ENCODE measurements at regions not wholly inside any gene's neighbourhood (a gene's known extent, or its start where the extent isn't known, plus 50 kb on each side); places are given as distances from the start of the nearest gene placed in this dataset.
"Not testable (repeated sequence)": the region's sequence is repeated elsewhere in the genome, so short reads cannot be mapped to it uniquely, and the experiment has no call there.

GRCh38 chr11:49561240-49561880 is 353.0 kb upstream of the FOLH1 start:
- H3K9me1 ChIP-seq (ENCODE audit: control insufficient read depth, insufficient read depth, low read length); H3K4me1 ChIP-seq (replicated peaks in 1 of 2; ENCODE audit: control insufficient read depth in 2 of 2, insufficient read depth in 2 of 2, low read length in 2 of 2); H3K27ac ChIP-seq (ENCODE audit: extremely low read depth, low read depth, low read length); H3K9me3 ChIP-seq (replicated peaks; ENCODE audit: control insufficient read depth, insufficient read depth, low read depth, low read length); BruUV-seq (replicated peaks); POLR2A ChIA-PET; H3K36me3 ChIP-seq (ENCODE audit: control insufficient read depth, insufficient read depth, low read length); ATAC-seq; H2AFZ ChIP-seq (ENCODE audit: low read depth, low read length); H3K79me2 ChIP-seq (ENCODE audit: control insufficient read depth, insufficient read depth, low read length); FAIRE-seq; H3K4me2 ChIP-seq (ENCODE audit: insufficient read depth, low read length); CTCF ChIA-PET (ENCODE audit: low intra/inter-chr PET ratio); DNase-seq (ENCODE audit: extremely low read depth in 1 of 4, low spot score in 3 of 4); H3K4me3 ChIP-seq; H4K20me1 ChIP-seq (replicated peaks; ENCODE audit: control insufficient read depth, insufficient read depth, low read length); intact Hi-C loops (cut with micrococcal nuclease); H3K9ac ChIP-seq (ENCODE audit: insufficient read depth in 1 of 2, low read depth in 2 of 2, low read length in 2 of 2); in situ Hi-C loops (cut with MboI); H3K27me3 ChIP-seq (ENCODE audit: control insufficient read depth in 2 of 2, insufficient read depth in 2 of 2, low read length in 2 of 2): not testable (repeated sequence)
- 4% methylated on average over 9 of the region's 27 CpGs for WGBS (ENCODE audit: insufficient coverage, low coverage, missing lambda C conversion rate)

- H4K20me1 ChIP-seq (replicated peaks; ENCODE audit: control insufficient read depth, insufficient read depth, low read length); H3K4me2 ChIP-seq (ENCODE audit: insufficient read depth, low read length); BruUV-seq (replicated peaks); CTCF ChIA-PET (ENCODE audit: low intra/inter-chr PET ratio); in situ Hi-C loops (cut with MboI); H3K9ac ChIP-seq (ENCODE audit: insufficient read depth in 1 of 2, low read depth in 2 of 2, low read length in 2 of 2); H3K79me2 ChIP-seq (ENCODE audit: control insufficient read depth, insufficient read depth, low read length); intact Hi-C loops (cut with micrococcal nuclease); H3K27ac ChIP-seq (ENCODE audit: extremely low read depth, low read depth, low read length); ATAC-seq; H3K36me3 ChIP-seq (ENCODE audit: control insufficient read depth, insufficient read depth, low read length); H3K4me3 ChIP-seq; H3K4me1 ChIP-seq (replicated peaks in 1 of 2; ENCODE audit: control insufficient read depth in 2 of 2, insufficient read depth in 2 of 2, low read length in 2 of 2); H3K9me3 ChIP-seq (replicated peaks; ENCODE audit: control insufficient read depth, insufficient read depth, low read depth, low read length); H3K27me3 ChIP-seq (ENCODE audit: control insufficient read depth in 2 of 2, insufficient read depth in 2 of 2, low read length in 2 of 2); DNase-seq (ENCODE audit: extremely low read depth in 1 of 4, low spot score in 3 of 4); POLR2A ChIA-PET; H2AFZ ChIP-seq (ENCODE audit: low read depth, low read length); FAIRE-seq; H3K9me1 ChIP-seq (ENCODE audit: control insufficient read depth, insufficient read depth, low read length): not testable (repeated sequence)
- WGBS (ENCODE audit: insufficient coverage, low coverage, missing lambda C conversion rate), result 0% methylated on average over 5 of the region's 5 CpGs
Measured at GRCh38 chr11:49562262-49562661, 353.9 kb upstream of the FOLH1 start.

DNA sequence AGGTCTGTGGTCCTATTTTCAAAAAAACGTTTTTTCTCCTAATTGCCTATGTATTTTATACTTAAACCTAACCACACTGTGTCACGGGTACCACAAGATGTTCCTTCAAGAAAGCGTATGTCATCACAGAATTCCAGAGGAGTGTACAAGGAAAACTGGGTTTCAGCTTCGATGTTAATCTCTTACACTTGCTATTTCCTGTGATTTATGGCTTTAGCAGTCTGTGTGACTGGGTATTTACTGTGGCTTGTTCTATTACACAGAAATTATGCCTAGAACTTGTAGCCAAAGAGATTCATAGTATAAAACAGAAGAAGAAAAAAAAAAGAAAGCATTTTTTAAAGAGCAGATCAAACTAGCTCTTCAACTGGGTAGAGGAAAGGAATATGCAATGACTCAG is 371.1 kb upstream of the FOLH1 start:
- POLR2A ChIA-PET; DNase-seq (ENCODE audit: extremely low read depth in 1 of 4, low spot score in 3 of 4); H3K9me1 ChIP-seq (ENCODE audit: control insufficient read depth, insufficient read depth, low read length); BruUV-seq (replicated peaks); H3K4me1 ChIP-seq (replicated peaks in 1 of 2; ENCODE audit: control insufficient read depth in 2 of 2, insufficient read depth in 2 of 2, low read length in 2 of 2); H3K9ac ChIP-seq (ENCODE audit: insufficient read depth in 1 of 2, low read depth in 2 of 2, low read length in 2 of 2); H3K79me2 ChIP-seq (ENCODE audit: control insufficient read depth, insufficient read depth, low read length); H3K4me3 ChIP-seq; H4K20me1 ChIP-seq (replicated peaks; ENCODE audit: control insufficient read depth, insufficient read depth, low read length); intact Hi-C loops (cut with micrococcal nuclease); in situ Hi-C loops (cut with MboI); CTCF ChIA-PET (ENCODE audit: low intra/inter-chr PET ratio); ATAC-seq; FAIRE-seq; H3K27ac ChIP-seq (ENCODE audit: extremely low read depth, low read depth, low read length); H2AFZ ChIP-seq (ENCODE audit: low read depth, low read length); H3K36me3 ChIP-seq (ENCODE audit: control insufficient read depth, insufficient read depth, low read length); H3K4me2 ChIP-seq (ENCODE audit: insufficient read depth, low read length); H3K27me3 ChIP-seq (ENCODE audit: control insufficient read depth in 2 of 2, insufficient read depth in 2 of 2, low read length in 2 of 2); H3K9me3 ChIP-seq (replicated peaks; ENCODE audit: control insufficient read depth, insufficient read depth, low read depth, low read length): not testable (repeated sequence)
- 0% methylated on average over 4 of the region's 4 CpGs for WGBS (ENCODE audit: insufficient coverage, low coverage, missing lambda C conversion rate)

DNA sequence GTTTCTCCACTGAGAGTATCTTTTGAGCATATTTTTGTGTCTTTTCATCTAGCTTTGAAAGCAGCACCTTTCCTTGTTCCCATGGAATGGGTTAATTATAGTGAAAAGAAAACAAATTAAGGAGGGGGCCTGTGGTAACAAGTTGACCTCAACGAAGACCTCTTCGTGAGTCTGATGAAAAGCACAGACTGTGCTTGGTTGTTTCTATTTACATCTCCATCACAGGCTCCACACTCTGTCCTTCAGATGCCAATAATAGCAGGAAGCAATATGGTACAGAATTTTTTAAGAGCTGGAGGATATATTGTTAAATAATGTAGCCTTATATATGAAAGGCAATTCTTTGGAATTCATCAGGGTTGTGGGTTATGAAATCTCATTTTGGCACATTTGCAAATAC is 366.7 kb upstream of the OR4C13 start:
- WGBS (ENCODE audit: insufficient coverage, low coverage, missing lambda C conversion rate), result 0% methylated on average over 2 of the region's 2 CpGs
- FAIRE-seq; DNase-seq (ENCODE audit: extremely low read depth in 1 of 4, low spot score in 3 of 4); H3K9me1 ChIP-seq (ENCODE audit: control insufficient read depth, insufficient read depth, low read length); H3K9ac ChIP-seq (ENCODE audit: insufficient read depth in 1 of 2, low read depth in 2 of 2, low read length in 2 of 2); H3K9me3 ChIP-seq (replicated peaks; ENCODE audit: control insufficient read depth, insufficient read depth, low read depth, low read length); H4K20me1 ChIP-seq (replicated peaks; ENCODE audit: control insufficient read depth, insufficient read depth, low read length); H3K36me3 ChIP-seq (ENCODE audit: control insufficient read depth, insufficient read depth, low read length); ATAC-seq; BruUV-seq (replicated peaks); H3K4me1 ChIP-seq (replicated peaks in 1 of 2; ENCODE audit: control insufficient read depth in 2 of 2, insufficient read depth in 2 of 2, low read length in 2 of 2); intact Hi-C loops (cut with micrococcal nuclease); H3K4me2 ChIP-seq (ENCODE audit: insufficient read depth, low read length); H2AFZ ChIP-seq (ENCODE audit: low read depth, low read length); H3K27ac ChIP-seq (ENCODE audit: extremely low read depth, low read depth, low read length); H3K4me3 ChIP-seq; in situ Hi-C loops (cut with MboI); POLR2A ChIA-PET; H3K79me2 ChIP-seq (ENCODE audit: control insufficient read depth, insufficient read depth, low read length); CTCF ChIA-PET (ENCODE audit: low intra/inter-chr PET ratio); H3K27me3 ChIP-seq (ENCODE audit: control insufficient read depth in 2 of 2, insufficient read depth in 2 of 2, low read length in 2 of 2): not testable (repeated sequence)

All from K562 (cell line).